GM21515 (cell line): ENCODE measurements at regions not wholly inside any gene's neighbourhood (a gene's known extent, or its start where the extent isn't known, plus 50 kb on each side); places are given as distances from the start of the nearest gene placed in this dataset.

ENCODE experiments used
- ATAC-seq: cut with Tn5 transposase; IDR thresholded peaks from one replicate; pipeline ENCODE4 v1.9.1; 2021; ENCODE audit not compliant: unreplicated experiment

GRCh38 chr16:85479972-85480726, 133.0 kb upstream of the GSE1 start:
- no peak for ATAC-seq

GRCh38 chr16:85480727-85481101, 132.4 kb upstream of the GSE1 start:
- no peak for ATAC-seq

GRCh38 chr16:85481206-85481605, 131.9 kb upstream of the GSE1 start:
- ATAC-seq = no peak

- no peak for ATAC-seq
Observed at GRCh38 chr16:85481738-85482137, 131.4 kb upstream of the GSE1 start.

GRCh38 chr16:85483424-85483823, 129.7 kb upstream of the GSE1 start:
- no peak for ATAC-seq

DNA sequence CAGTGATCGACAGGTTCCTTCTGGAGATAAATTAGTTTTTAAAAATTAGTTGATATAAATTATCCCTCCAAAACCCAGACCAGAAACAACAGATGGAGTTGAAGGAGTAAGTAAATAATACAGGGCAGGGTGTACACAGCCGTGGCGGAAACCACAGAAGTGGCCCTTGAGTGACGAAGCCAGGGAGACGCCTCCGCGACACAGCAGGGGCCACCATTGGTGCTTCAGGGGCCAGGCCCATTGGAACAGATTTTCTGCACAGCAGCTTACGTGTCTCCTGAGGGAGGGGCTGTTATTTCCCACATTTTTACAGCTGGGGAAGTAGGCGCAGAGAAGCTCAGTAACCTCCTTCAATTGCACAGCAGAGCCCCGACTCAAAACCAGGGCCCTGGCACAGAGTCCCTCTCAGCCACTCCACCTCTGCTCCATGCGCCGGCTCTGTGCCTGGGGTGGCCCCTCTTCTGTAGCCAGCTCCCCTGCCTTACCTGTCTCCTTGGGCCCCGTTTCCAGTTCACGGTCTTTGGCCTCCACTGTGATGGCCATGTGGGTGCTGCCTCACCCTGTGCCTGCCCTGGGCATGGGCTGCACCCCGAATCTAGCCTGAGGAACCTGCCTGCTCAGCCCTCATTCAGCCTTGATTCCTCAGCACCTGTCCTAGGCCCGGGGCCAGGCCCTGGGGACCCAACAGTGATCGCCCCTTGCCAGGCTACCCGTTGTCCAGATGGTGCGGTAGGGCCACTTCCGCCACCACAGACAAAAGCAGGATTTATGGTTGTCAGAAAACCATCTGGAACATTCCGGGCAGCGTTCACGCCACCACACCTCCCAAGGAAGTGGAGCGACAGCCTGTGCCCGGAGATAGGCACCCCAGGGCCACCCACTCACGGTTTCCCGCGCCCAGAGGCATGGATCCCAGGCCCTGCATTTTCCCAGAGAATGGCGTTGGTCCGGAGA, 128.5 kb upstream of the GSE1 start:
- no peak for ATAC-seq

DNA sequence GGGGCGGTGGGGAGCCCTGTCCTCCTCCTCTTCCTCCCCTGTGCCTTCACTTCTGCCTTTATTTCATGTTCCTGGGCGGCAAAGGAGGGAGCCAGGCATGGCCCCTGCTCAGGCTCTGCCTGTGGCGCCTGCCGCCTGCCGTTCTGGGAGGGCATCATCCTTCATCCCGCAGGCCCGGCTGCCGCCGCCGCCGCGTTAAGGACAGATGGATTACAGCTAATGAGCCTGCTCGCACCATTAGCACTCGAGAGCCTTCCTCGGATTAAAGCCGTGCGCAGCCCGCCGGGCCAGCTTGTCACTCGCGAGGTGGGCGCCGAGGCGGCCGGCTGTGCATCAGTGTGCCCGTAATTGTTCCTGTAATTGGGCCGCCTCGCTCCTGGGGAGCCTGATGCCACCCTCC, 127.7 kb upstream of the GSE1 start:
- ATAC-seq = no peak

DNA sequence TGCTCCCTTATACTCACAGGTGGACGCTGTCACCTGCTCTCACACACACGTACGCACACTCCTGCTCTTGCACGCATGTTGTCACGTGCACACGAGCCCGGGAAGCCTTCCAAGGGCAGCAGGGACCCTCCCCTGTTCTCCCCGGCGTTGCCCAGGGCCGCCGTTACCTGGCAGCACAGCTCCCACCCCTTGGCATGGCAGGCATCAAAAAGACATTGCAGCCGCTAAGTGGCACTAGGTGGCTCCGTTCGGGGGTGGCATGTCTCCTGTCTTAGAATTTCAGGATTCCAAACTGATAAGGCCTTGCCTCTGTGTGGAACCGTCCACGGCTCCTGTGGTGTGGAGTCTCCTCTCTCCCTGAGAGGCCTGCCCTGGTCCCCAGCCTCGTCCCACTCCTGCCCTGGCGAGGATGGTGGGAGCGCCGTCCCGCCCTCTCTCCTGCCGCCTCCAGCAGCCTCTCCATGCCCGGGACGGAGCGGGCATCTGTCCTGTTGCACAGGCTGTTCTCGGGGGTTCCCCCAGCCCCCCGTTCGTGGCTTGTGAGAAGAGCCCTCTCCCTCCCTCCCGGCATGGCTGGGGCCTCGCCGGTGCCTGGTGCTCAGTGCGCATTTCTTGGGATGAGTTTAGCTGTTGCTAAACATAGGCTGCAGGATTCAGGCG, 126.7 kb upstream of the GSE1 start:
- no peak for ATAC-seq

DNA sequence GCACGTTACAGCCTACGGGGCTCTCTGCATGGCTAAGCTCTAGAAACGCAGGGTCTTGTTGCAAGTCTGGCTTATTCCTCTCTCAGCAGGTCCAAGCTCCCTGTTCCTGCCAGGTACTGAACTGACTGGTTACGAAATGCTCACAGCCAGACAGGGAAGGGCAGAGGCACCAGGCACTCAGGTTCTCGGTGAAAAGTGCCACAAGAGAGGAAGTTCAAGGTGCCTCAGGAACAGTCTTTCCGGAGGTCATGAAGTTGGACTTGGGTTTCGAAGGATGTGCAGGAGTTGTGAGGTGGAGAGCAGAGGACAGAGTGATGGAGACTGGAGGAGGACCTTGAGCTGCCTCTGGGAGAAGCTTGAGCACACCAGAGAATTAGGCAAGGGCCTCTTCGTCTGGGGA, 124.7 kb upstream of the GSE1 start:
- no peak for ATAC-seq

GRCh38 chr16:85490407-85491057, 122.6 kb upstream of the GSE1 start:
- no peak for ATAC-seq

- no peak for ATAC-seq
Observed at GRCh38 chr16:85491058-85491771, 121.9 kb upstream of the GSE1 start.

DNA sequence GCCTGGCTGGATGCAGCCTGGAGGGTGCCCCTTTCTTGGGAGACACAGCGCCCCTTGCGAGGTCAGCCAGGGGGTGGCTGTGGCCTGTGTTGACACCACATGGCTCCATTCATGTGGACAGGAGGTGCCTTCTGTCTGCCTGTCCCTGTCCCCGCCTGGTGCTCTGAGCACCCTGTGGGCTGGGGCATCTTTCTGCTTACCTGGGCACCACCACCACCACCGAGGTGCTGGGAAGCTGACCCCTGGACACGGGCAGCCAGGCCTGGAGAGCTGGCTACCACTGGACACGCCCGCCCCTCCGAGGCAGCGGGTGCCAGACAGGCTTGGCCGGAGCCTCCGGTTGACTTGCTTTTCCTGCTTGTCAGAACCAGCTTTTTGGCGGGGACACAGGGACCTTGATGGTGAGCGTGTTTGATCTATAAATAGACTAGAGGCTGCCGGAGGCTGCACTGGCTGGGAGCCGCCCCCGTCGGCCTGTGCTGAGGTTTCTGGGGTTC, 121.3 kb upstream of the GSE1 start:
- ATAC-seq = no peak

DNA sequence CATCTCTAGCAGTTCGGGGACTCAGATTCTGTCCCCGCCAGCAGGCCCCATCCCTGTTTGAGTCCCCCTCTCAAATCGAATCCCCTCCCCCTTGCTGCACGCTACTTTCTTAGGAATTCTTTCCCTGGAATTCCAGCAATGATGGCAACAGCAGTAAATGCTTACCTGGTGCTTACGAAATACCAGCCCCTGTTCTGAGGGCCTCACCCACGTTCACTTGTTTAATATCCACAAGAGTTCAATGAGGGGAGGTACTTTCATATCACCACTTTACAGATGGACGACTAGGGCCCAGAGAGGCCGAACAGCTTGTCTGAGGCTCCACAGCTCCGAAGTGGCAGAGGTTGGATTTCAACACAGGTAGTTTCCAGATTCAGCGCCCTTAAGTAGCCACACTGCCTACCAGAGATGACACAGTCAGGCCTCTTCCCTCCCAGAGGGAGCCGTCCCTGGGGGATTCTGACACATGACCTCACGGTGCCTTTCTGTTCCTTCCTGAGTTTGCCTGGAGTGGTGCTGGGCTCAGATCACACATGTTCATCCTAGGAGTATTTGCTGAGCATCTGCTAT, 120.7 kb upstream of the GSE1 start:
- no peak for ATAC-seq

DNA sequence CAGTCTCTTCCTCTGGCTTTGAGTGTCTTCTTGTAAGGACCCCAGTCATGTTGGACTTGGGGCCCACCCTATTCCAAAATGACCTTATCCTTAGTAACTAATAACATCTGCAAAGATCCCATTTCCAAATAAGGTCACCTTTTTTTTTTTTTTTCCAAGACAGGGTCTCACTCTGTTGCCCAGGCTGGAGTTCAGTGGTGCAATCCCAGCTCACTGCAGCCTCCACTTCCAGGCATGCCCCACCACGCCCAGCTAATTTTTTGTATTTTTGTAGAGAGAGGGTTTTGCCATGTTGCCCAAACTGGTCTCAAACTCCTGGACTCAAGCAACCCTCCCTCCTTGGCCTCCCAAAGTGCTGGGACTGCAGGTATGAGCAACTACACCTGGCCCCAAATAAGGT, 118.8 kb upstream of the GSE1 start:
- ATAC-seq = no peak

DNA sequence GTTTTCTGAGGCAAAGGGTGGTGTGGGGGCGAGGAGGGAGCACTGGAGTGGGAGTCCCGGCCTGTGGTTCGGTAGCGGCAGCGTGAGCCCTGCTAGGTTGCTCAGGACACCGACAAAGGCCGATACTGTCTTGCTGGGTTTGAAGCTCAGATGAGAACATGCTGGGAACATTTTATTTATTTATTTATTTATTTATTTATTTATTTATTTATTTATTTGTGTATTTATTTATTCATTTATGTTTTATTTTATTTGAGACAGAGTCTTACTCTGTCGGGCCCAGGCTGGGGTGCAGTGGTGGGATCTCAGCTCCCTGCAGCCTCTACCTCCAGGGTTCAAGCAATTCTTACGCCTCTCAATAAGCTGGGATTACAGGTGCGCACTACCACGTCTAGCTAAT, 117.9 kb upstream of the GSE1 start:
- ATAC-seq = no peak

DNA sequence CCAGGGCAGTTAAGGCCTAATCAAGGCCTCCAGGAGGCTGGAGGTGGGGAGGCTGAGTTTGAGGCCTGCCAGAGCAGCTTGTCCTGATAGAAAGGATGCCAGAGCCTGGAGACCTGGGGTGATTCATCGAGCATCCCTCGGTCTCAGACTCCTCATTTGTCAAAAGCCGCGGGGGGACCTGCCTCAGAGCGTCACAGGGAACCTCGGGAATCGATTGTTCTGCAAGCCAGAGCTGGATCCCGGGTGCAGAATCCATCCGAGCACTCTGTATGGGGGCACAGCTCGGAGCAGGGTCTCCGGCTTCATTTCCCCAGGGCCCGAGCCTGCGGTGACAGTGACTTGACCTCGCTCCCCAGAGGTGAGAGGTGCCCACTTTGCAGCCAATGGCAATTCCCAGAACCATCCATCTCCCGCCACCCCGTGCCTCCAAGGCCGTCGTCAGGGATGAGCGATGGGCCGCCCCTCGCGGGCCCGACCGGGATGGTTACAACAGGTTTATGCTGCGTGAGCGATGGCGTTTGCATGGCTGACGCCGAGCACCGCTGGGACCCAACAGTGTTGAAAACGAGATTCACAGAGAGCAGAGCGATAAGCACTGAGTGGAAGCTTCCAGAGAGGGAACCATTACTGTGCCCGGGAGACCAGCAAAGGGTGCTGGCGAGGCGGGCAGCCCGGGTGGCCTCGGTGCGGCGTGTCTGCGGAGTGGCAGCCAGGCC, 117.1 kb upstream of the GSE1 start:
- ATAC-seq = no peak

DNA sequence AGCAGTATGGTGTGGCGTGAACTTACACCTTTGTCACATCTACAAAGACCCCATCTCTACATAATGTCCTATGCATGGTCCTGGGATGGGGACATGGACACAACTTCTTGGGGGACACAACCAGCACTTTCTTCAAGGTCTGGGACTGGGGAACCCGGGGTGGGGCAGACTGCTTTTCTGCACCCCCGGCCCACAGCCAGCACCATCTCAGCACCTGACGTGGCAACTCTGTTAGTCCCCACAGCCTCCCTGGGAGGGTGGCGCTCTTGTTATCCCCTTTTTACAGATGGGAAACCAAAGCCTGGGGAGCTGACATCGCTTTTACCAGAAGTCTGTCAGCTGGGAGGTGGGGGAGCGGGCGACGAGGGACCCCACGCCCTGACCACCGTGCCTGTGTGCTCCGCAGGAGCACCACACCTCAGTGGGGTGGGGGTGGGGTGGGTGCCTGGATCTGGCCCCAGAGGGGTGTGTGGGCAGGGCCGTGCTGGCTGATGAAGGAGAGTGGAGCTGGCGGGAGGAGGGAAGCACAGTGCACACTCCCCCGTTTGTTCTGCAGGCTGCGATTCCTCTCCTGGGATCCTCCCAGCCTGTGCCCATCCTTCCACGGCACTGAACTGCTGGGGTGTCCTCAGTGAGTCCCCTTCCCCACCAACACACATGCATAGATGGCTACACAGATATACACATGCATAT, 115.4 kb upstream of the GSE1 start:
- ATAC-seq = no peak

- ATAC-seq = no peak
Observed at GRCh38 chr16:85498607-85499006, 114.5 kb upstream of the GSE1 start.

DNA sequence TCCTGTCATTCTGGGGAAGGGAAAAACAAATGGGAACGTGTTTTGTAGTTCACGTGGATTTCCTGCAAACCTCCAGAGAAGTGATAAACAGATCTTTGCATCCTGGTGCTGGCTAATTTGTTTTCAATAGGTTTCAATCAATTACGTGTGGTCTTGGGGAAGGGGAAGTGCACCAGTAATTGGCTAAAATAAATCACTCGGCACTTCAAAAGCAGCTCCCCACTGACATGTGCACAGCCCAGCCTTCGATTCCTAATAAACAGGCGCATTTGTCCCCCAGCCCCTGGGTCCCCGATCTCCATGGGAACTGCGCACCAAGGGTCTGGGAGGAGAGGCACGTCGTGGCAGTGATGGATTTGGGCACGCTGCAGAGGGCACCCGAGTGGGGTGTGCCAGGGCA, 112.9 kb upstream of the GSE1 start:
- no peak for ATAC-seq
